ENCODE measurements at regions not wholly inside any gene's neighbourhood (a gene's known extent, or its start where the extent isn't known, plus 50 kb on each side); places are given as distances from the start of the nearest gene placed in this dataset.

- CTCF ChIA-PET = interaction anchor here (0.7 to 2.2 kb wide), 3 partner anchors 11 to 651 kb away, joined by 3 to 11 read pairs (median 3); no protein-coding TSS in a partner anchor
- Histone ChIP-seq H3K27me3 (ENCODE audit: control insufficient read depth in 2 of 2, insufficient read depth in 2 of 2, low read length in 2 of 2) (no peaks in the 10 kb centered on the region), H3K27ac (ENCODE audit: low read depth, low read length) (no peak overlapping the region), H3K4me3 (ENCODE audit: low read length) (no peak overlapping the region), H3K4me1 (ENCODE audit: control insufficient read depth in 2 of 2, insufficient read depth in 2 of 2, low read length in 2 of 2) (peaks cover 25 to 38% of the 10 kb centered on the region in 2 donors), H3K9me3 (ENCODE audit: control insufficient read depth in 2 of 3, low read length in 3 of 3) (no peaks in the 10 kb centered on the region), H3K36me3 (ENCODE audit: control insufficient read depth in 2 of 3, insufficient read depth in 3 of 3, low read length in 3 of 3) (no peaks in the 10 kb centered on the region)
- DNase-seq (peak in 1 of 9 donors; percentile 7), ATAC-seq (no peak)
- H3K4me1 Mint-ChIP-seq = peaks cover 26 to 74% (median 63%) of the 10 kb centered on the region in 7 donors
- intact Hi-C loops (cut with micrococcal nuclease) = no loop called here
- POLR2A ChIA-PET = no interaction called here
- H3K27ac Mint-ChIP-seq = peak overlapping the region in 8 of 9 donors; percentile 11 to 74 (median 58)
- H3K4me3 Mint-ChIP-seq = no peak overlapping the region
- H3K27me3 Mint-ChIP-seq = no peaks in the 10 kb centered on the region
- peaks cover 0 to 5% (median 0%) of the 10 kb centered on the region in 11 donors for H3K9me3 Mint-ChIP-seq
- H3K36me3 Mint-ChIP-seq = peaks cover 0 to 54% (median 6%) of the 10 kb centered on the region in 5 donors
Observed at GRCh38 chr15:31477851-31478701, 151.4 kb downstream of the KLF13 start.

- peaks cover 0 to 54% (median 6%) of the 10 kb centered on the region in 5 donors for H3K36me3 Mint-ChIP-seq
- no peak overlapping the region for H3K27ac ChIP-seq (ENCODE audit: low read depth, low read length)
- DNase-seq (peak in 1 of 9 donors; percentile 10), ATAC-seq (no peak)
- ChIA-PET CTCF (interaction anchor here (2.2 kb wide), 1 partner anchor 10 kb away, joined by 11 read pairs; no protein-coding TSS in a partner anchor), POLR2A (no interaction called here)
- peaks cover 18 to 31% of the 10 kb centered on the region in 2 donors for H3K4me1 ChIP-seq (ENCODE audit: control insufficient read depth in 2 of 2, insufficient read depth in 2 of 2, low read length in 2 of 2)
- H3K4me3 Mint-ChIP-seq = no peak overlapping the region
- no peaks in the 10 kb centered on the region for H3K27me3 Mint-ChIP-seq
- no peaks in the 10 kb centered on the region for H3K27me3 ChIP-seq (ENCODE audit: control insufficient read depth in 2 of 2, insufficient read depth in 2 of 2, low read length in 2 of 2)
- H3K9me3 Mint-ChIP-seq = peaks cover 0 to 5% (median 0%) of the 10 kb centered on the region in 11 donors
- H3K4me1 Mint-ChIP-seq = peaks cover 21 to 68% (median 57%) of the 10 kb centered on the region in 7 donors
- peak overlapping the region in 7 of 9 donors; percentile 7 to 69 (median 55) for H3K27ac Mint-ChIP-seq
- no peaks in the 10 kb centered on the region for H3K9me3 ChIP-seq (ENCODE audit: control insufficient read depth in 2 of 3, low read length in 3 of 3)
- no peaks in the 10 kb centered on the region for H3K36me3 ChIP-seq (ENCODE audit: control insufficient read depth in 2 of 3, insufficient read depth in 3 of 3, low read length in 3 of 3)
- intact Hi-C loops (cut with micrococcal nuclease) = no loop called here
- no peak overlapping the region for H3K4me3 ChIP-seq (ENCODE audit: low read length)
Observed at GRCh38 chr15:31478702-31479221, 152.1 kb downstream of the KLF13 start.

- peaks cover 19 to 30% of the 10 kb centered on the region in 2 donors for H3K4me1 ChIP-seq (ENCODE audit: control insufficient read depth in 2 of 2, insufficient read depth in 2 of 2, low read length in 2 of 2)
- no peak overlapping the region for H3K4me3 ChIP-seq (ENCODE audit: low read length)
- intact Hi-C loops (cut with micrococcal nuclease) = loop anchor here in 1 of 2 donors (5.0 kb wide), 1 partner anchor 93 kb away; no protein-coding TSS in a partner anchor
- peak overlapping the region in 4 of 10 donors; percentile 14 to 61 (median 43) for H3K4me3 Mint-ChIP-seq
- H3K4me1 Mint-ChIP-seq = peaks cover 15 to 61% (median 52%) of the 10 kb centered on the region in 7 donors
- ATAC-seq (no peak), DNase-seq (peak in 1 of 9 donors; percentile 12)
- no peaks in the 10 kb centered on the region for H3K36me3 ChIP-seq (ENCODE audit: control insufficient read depth in 2 of 3, insufficient read depth in 3 of 3, low read length in 3 of 3)
- no peaks in the 10 kb centered on the region for H3K27me3 ChIP-seq (ENCODE audit: control insufficient read depth in 2 of 2, insufficient read depth in 2 of 2, low read length in 2 of 2)
- no peaks in the 10 kb centered on the region for H3K27me3 Mint-ChIP-seq
- no peaks in the 10 kb centered on the region for H3K9me3 ChIP-seq (ENCODE audit: control insufficient read depth in 2 of 3, low read length in 3 of 3)
- peak overlapping the region in 7 of 9 donors; percentile 20 to 83 (median 54) for H3K27ac Mint-ChIP-seq
- CTCF ChIA-PET = interaction anchor here (0.7 to 3.1 kb wide), 4 partner anchors 8 to 46 kb away, joined by 3 to 22 read pairs (median 7); no protein-coding TSS in a partner anchor
- H3K9me3 Mint-ChIP-seq = peaks cover 0 to 5% (median 0%) of the 10 kb centered on the region in 11 donors
- POLR2A ChIA-PET = interaction anchor here (0.8 to 4.9 kb wide), 8 partner anchors 14 to 155 kb away, joined by 3 to 54 read pairs (median 3); partner anchors contain the start of gene KLF13
- no peak overlapping the region for H3K27ac ChIP-seq (ENCODE audit: low read depth, low read length)
- peaks cover 0 to 53% (median 6%) of the 10 kb centered on the region in 5 donors for H3K36me3 Mint-ChIP-seq
Observed at GRCh38 chr15:31480356-31481025, 153.9 kb downstream of the KLF13 start.

- H3K27ac ChIP-seq (ENCODE audit: low read depth, low read length) = no peak overlapping the region
- H3K9me3 ChIP-seq (ENCODE audit: control insufficient read depth in 2 of 3, low read length in 3 of 3) = no peaks in the 10 kb centered on the region
- Mint-ChIP-seq H3K4me1 (peaks cover 15 to 62% (median 50%) of the 10 kb centered on the region in 7 donors), H3K27me3 (no peaks in the 10 kb centered on the region), H3K9me3 (peaks cover 0 to 5% (median 0%) of the 10 kb centered on the region in 11 donors), H3K4me3 (peak overlapping the region in 3 of 10 donors; percentile 23 to 66 (median 47)), H3K27ac (peak overlapping the region in 5 of 9 donors; percentile 8 to 70 (median 52)), H3K36me3 (peaks cover 0 to 49% (median 6%) of the 10 kb centered on the region in 5 donors)
- ATAC-seq (no peak), DNase-seq (no peak)
- H3K4me3 ChIP-seq (ENCODE audit: low read length) = no peak overlapping the region
- ChIA-PET CTCF (interaction anchor here (0.9 to 3.1 kb wide), 5 partner anchors 8 to 281 kb away, joined by 3 to 22 read pairs (median 4); no protein-coding TSS in a partner anchor), POLR2A (interaction anchor here (1.2 to 4.9 kb wide), 6 partner anchors 8 to 156 kb away, joined by 3 to 62 read pairs (median 6); no protein-coding TSS in a partner anchor)
- H3K4me1 ChIP-seq (ENCODE audit: control insufficient read depth in 2 of 2, insufficient read depth in 2 of 2, low read length in 2 of 2) = peaks cover 19 to 30% of the 10 kb centered on the region in 2 donors
- H3K27me3 ChIP-seq (ENCODE audit: control insufficient read depth in 2 of 2, insufficient read depth in 2 of 2, low read length in 2 of 2) = no peaks in the 10 kb centered on the region
- intact Hi-C loops (cut with micrococcal nuclease) = loop anchor here in 1 of 2 donors (5.0 kb wide), 1 partner anchor 94 kb away; no protein-coding TSS in a partner anchor
- no peaks in the 10 kb centered on the region for H3K36me3 ChIP-seq (ENCODE audit: control insufficient read depth in 2 of 3, insufficient read depth in 3 of 3, low read length in 3 of 3)
Observed at GRCh38 chr15:31481142-31481541, 154.5 kb downstream of the KLF13 start.

GRCh38 chr15:31482122-31482922, 155.7 kb downstream of the KLF13 start:
- H3K27ac ChIP-seq (ENCODE audit: low read depth, low read length) = no peak overlapping the region
- intact Hi-C loops (cut with micrococcal nuclease) = loop anchor here in 1 of 2 donors (5.0 kb wide), 1 partner anchor 95 kb away; no protein-coding TSS in a partner anchor
- Mint-ChIP-seq H3K27me3 (no peaks in the 10 kb centered on the region), H3K9me3 (peaks cover 0 to 5% (median 0%) of the 10 kb centered on the region in 11 donors), H3K27ac (peak overlapping the region in 8 of 9 donors; percentile 82 to 96 (median 94)), H3K4me1 (peaks cover 15 to 71% (median 49%) of the 10 kb centered on the region in 7 donors), H3K36me3 (peaks cover 0 to 44% (median 6%) of the 10 kb centered on the region in 5 donors), H3K4me3 (peak overlapping the region; percentile 91 to 97 (median 96))
- peaks cover 19 to 30% of the 10 kb centered on the region in 2 donors for H3K4me1 ChIP-seq (ENCODE audit: control insufficient read depth in 2 of 2, insufficient read depth in 2 of 2, low read length in 2 of 2)
- H3K9me3 ChIP-seq (ENCODE audit: control insufficient read depth in 2 of 3, low read length in 3 of 3) = no peaks in the 10 kb centered on the region
- H3K36me3 ChIP-seq (ENCODE audit: control insufficient read depth in 2 of 3, insufficient read depth in 3 of 3, low read length in 3 of 3) = no peaks in the 10 kb centered on the region
- DNase-seq (no peak), ATAC-seq (no peak)
- ChIA-PET POLR2A (interaction anchor here (0.6 to 4.9 kb wide), 19 partner anchors 9 to 275 kb away, joined by 3 to 62 read pairs (median 6); partner anchors contain the start of gene KLF13), CTCF (interaction anchor here (0.9 to 3.1 kb wide), 10 partner anchors 10 to 282 kb away, joined by 3 to 22 read pairs (median 4); no protein-coding TSS in a partner anchor)
- H3K4me3 ChIP-seq (ENCODE audit: low read length) = peak overlapping the region; percentile 59
- no peaks in the 10 kb centered on the region for H3K27me3 ChIP-seq (ENCODE audit: control insufficient read depth in 2 of 2, insufficient read depth in 2 of 2, low read length in 2 of 2)
